OCI-LY3 (cell line): ENCODE measurements at regions not wholly inside any gene's neighbourhood (a gene's known extent, or its start where the extent isn't known, plus 50 kb on each side); places are given as distances from the start of the nearest gene placed in this dataset.

ENCODE experiments used
- H2AFZ ChIP-seq: fragments of 200-600, 300-600 bp; shearing (Covaris generic); 2 replicates; pipeline ENCODE4 v1.6.0; 2014; ENCODE audit warnings: antibody characterized with exemption, low read depth, low read length
- H3K27ac ChIP-seq: fragments of 200-600, 300-600 bp; sonication (generic); 2 replicates; pipeline ENCODE4 v1.5.1; 2014; ENCODE audit warnings: mild to moderate bottlenecking, low read length, moderate library complexity, mixed read lengths
- H3K27me3 ChIP-seq: fragments of 200-600, 300-600 bp; sonication (generic); 2 replicates; pipeline ENCODE4 v1.6.1; 2014; ENCODE audit warnings: low read depth, low read length, mixed read lengths
- H3K36me3 ChIP-seq: fragments of 200-600, 300-600 bp; sonication (generic); replicated peaks from 2 replicates; pipeline ENCODE3; 2014; ENCODE audit warnings: low read depth, low read length, mixed read lengths
- H3K4me1 ChIP-seq: fragments of 300-600, 200-600 bp; sonication (generic); 2 replicates; pipeline ENCODE4 v1.6.1; 2014; ENCODE audit warnings: low read length, mixed read lengths
- H3K4me2 ChIP-seq: fragments of 200-600, 300-600 bp; sonication (generic); 2 replicates; pipeline ENCODE4 v1.6.1; 2014; ENCODE audit warnings: low read length, mixed read lengths
- H3K4me3 ChIP-seq: fragments of 300-600, 200-600 bp; sonication (generic); 2 replicates; pipeline ENCODE4 v1.5.1; 2014; ENCODE audit warnings: antibody characterized with exemption, mild to moderate bottlenecking, low read length, moderate library complexity
- H3K79me2 ChIP-seq: fragments of 300-600, 200-600 bp; shearing (Covaris generic); 2 replicates; pipeline ENCODE4 v1.6.1; 2014; ENCODE audit warnings: mild to moderate bottlenecking, low read length, mixed read lengths
- H3K9ac ChIP-seq: fragments of 300-600, 200-600 bp; shearing (Covaris generic); 2 replicates; pipeline ENCODE4 v1.6.0; 2014; ENCODE audit warnings: mild to moderate bottlenecking, low read length, moderate library complexity
- H3K9me3 ChIP-seq: fragments of 200-600, 300-600 bp; shearing (Covaris generic); 2 replicates; pipeline ENCODE4 v1.6.1; 2014; ENCODE audit warnings: low read length, mixed read lengths; ENCODE audit not compliant: insufficient read depth
- H4K20me1 ChIP-seq: fragments of 200-600, 300-600 bp; sonication (generic); 2 replicates; pipeline ENCODE4 v1.6.1; 2016; ENCODE audit warnings: low read length, mixed read lengths; ENCODE audit not compliant: insufficient read depth
- EZH2phosphoT487 ChIP-seq: fragments of 200-600 bp; shearing (Covaris generic); IDR thresholded peaks from 2 replicates; pipeline ENCODE4 v1.6.1; 2018; ENCODE audit warnings: antibody characterized with exemption, mixed run types, low read depth
- TF ChIP-seq, protein P1 (sequence below): fragments of 200-600, 300-600 bp; sonication (generic); IDR thresholded peaks from 2 replicates; pipeline ENCODE4 v1.5.1; 2014; ENCODE audit warnings: antibody characterized with exemption, low read length, low read depth

DNA sequence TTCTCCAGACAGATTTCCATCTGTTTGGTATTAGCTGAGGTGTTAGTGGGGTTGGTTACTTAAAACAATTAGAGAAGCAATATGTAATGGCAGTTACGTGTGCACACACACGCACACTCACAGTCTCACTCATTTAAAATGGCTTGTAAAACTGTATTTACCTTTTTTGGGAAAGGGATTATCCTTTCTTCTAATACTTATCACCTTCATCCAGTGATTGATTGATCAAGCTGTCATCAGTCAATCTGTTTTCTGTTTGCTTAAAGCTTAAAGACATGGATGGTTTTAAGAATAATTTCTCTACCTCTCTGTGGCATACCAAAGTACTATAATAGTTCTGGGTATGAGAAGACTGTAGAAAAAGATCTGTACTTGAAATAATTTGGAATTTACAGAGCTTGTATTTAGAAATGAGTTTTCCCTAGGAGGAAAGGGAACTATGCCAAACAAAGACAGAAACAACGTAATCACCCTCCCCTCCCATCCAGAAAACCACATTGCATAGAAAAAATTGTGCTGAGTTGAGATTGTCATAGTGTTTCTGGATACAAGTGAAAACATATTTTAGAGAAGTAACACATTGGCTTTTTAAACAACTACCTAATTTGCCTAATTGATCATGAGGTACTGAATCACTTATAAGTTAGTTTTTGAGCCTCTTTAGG, 455.8 kb downstream of the PCNX1 start:
- Histone ChIP-seq H3K27me3 (no peaks in the 10 kb centered on the region), H3K27ac (peak overlapping the region; percentile 11; the same call in 1 of the 2 replicates), H3K79me2 (peaks cover 69% of the 10 kb centered on the region), H3K9me3 (peaks cover 6% of the 10 kb centered on the region; the same call in 1 of the 2 replicates), H3K9ac (no peak overlapping the region), H2AFZ (no peak overlapping the region), H4K20me1 (no peaks in the 10 kb centered on the region), H3K4me3 (0 out of 2 replicates have a peak overlapping the region, but pooled peaks have one; percentile 1), H3K4me2 (peak overlapping the region; percentile 46), H3K36me3 (peaks cover 10% of the 10 kb centered on the region), H3K4me1 (peaks cover 57% of the 10 kb centered on the region)
- TF ChIP-seq, protein P1, sequence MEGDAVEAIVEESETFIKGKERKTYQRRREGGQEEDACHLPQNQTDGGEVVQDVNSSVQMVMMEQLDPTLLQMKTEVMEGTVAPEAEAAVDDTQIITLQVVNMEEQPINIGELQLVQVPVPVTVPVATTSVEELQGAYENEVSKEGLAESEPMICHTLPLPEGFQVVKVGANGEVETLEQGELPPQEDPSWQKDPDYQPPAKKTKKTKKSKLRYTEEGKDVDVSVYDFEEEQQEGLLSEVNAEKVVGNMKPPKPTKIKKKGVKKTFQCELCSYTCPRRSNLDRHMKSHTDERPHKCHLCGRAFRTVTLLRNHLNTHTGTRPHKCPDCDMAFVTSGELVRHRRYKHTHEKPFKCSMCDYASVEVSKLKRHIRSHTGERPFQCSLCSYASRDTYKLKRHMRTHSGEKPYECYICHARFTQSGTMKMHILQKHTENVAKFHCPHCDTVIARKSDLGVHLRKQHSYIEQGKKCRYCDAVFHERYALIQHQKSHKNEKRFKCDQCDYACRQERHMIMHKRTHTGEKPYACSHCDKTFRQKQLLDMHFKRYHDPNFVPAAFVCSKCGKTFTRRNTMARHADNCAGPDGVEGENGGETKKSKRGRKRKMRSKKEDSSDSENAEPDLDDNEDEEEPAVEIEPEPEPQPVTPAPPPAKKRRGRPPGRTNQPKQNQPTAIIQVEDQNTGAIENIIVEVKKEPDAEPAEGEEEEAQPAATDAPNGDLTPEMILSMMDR: no peak

DNA sequence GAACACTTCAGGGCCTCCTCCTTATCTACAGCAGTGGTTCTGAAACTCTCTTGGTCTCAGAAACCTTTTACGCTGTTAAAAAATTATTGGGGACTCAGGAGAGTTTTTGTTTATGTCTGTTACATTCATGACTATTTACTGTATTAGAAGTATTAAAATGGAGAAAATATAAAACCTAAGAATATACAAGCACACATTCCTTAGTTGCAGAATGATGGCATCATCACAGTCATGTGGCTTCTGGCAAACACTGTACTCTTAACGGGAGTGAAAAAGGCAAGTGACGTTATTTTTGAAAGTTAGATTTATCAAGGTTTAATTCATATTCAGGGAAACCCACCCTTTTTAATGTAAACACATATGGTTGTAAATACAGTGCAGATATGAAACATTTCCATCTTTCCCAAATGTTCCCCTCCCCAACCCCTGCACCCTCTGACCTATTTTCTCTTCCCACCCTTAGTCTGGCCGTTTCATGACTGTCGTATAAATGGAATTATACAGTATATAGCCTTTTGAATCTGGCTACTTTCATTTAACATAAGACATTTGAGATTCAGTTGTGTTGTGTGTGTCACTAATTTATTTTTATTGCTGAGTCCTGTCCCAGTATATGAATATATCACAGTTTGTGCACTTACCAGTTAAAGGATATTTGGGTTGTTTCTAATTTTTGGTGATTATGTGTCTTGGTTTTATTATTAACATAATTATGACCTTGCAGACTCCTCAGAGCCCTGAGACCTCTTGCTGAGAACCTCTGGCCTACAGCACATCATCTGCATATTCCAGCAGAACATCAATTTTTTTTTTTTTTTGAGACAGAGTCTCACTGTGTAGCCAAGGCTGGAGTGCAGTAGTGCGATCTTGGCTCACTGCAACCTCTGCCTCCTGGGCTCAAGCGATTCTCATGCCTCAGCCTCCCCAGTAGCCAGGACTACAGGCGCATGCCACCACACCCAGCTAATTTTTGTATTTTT, 457.0 kb downstream of the PCNX1 start:
- Histone ChIP-seq H3K4me1 (peaks cover 46% of the 10 kb centered on the region), H3K27ac (no peak overlapping the region), H3K36me3 (peaks cover 9% of the 10 kb centered on the region), H3K9me3 (peaks cover 5% of the 10 kb centered on the region; the same call in 1 of the 2 replicates), H3K79me2 (peaks cover 59% of the 10 kb centered on the region), H3K4me2 (peak overlapping the region; percentile 46), H4K20me1 (no peaks in the 10 kb centered on the region), H3K9ac (no peak overlapping the region), H3K27me3 (no peaks in the 10 kb centered on the region), H3K4me3 (no peak overlapping the region), H2AFZ (no peak overlapping the region)
- no peak for TF ChIP-seq EZH2phosphoT487
- TF ChIP-seq, protein P1: no peak

DNA sequence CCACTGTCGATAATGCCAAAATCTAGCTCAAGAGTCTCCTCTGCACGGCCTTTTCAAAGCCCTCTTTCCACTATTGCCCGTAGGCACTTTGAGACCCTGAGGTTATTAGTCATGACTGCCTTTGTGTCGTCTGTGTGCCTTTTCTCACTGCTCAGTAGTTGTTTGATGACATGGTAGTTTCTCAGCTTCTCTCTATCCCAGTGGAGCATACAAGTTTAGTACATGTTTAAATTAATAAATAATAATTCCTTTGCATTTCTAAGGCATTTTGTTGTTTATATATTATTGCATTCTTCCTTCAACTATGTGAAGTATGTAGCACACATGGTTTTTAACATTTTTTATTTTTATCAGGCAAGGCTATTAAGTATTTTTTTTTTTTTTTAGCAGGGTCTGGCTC, 458.1 kb downstream of the PCNX1 start:
- no peak for TF ChIP-seq EZH2phosphoT487
- H3K79me2 ChIP-seq: peaks cover 48% of the 10 kb centered on the region
- H3K36me3 ChIP-seq: no peaks in the 10 kb centered on the region
- H3K9me3 ChIP-seq: no peaks in the 10 kb centered on the region
- H3K4me3 ChIP-seq: no peak overlapping the region
- H3K4me1 ChIP-seq: peaks cover 34% of the 10 kb centered on the region
- no peak overlapping the region for H2AFZ ChIP-seq
- no peak overlapping the region for H3K9ac ChIP-seq
- H3K27ac ChIP-seq: no peak overlapping the region
- H4K20me1 ChIP-seq: no peaks in the 10 kb centered on the region
- H3K4me2 ChIP-seq: no peak overlapping the region
- no peaks in the 10 kb centered on the region for H3K27me3 ChIP-seq

DNA sequence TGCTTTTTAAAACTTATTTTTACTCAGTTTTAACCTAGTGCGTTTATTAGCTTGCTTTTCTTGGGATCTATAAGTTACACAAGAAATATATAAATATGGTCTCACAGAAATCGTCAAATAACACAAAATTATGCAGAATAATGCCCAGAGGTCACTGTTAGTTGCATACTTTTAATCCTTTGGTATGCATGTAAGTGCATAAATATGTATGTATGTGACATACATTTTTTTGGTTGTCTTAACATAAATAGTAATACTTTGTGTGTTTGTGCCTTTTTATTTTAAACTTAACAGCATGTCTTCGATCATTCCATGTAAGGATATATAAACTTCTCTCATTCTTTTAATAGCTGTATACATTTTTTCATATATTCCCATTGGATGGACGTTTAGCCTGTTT, 459.6 kb downstream of the PCNX1 start:
- Histone ChIP-seq H4K20me1 (no peaks in the 10 kb centered on the region), H3K27me3 (no peaks in the 10 kb centered on the region), H2AFZ (no peak overlapping the region), H3K9me3 (no peaks in the 10 kb centered on the region), H3K9ac (no peak overlapping the region), H3K27ac (no peak overlapping the region), H3K4me1 (peaks cover 24% of the 10 kb centered on the region), H3K4me2 (no peak overlapping the region), H3K36me3 (no peaks in the 10 kb centered on the region), H3K4me3 (no peak overlapping the region), H3K79me2 (peaks cover 41% of the 10 kb centered on the region)
- no peak for TF ChIP-seq EZH2phosphoT487
- TF ChIP-seq, protein P1: no peak
